ENCODE measurements at regions not wholly inside any gene's neighbourhood (a gene's known extent, or its start where the extent isn't known, plus 50 kb on each side); places are given as distances from the start of the nearest gene placed in this dataset.
"Not testable (repeated sequence)": the region's sequence is repeated elsewhere in the genome, so short reads cannot be mapped to it uniquely, and the experiment has no call there.

- DNase-seq (ENCODE audit: low spot score), result not testable (repeated sequence)
Observed at GRCh38 chr15:22519213-22519612, 60.5 kb downstream of the GOLGA6L22 start.

DNA sequence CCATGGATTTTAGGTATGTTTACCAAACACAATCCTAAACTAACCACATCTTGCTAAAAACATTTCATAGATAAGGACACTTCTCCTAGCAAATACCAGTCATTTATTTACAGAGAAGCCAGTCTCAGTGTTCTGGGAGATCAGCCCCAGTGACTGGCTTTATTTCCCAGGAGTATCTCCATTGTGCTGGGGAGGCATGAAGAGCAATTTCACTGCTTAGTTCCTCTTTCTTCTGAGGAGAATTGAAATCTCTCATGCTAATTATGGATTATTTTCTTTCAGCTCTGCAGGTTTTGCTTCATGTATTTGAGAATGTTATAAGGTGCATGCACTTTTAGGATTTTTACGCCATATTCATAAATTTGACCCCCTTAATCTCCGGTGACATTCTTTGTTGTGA is 67.8 kb downstream of the GOLGA6L22 start:
- not testable (repeated sequence) for DNase-seq (ENCODE audit: low spot score)

DNA sequence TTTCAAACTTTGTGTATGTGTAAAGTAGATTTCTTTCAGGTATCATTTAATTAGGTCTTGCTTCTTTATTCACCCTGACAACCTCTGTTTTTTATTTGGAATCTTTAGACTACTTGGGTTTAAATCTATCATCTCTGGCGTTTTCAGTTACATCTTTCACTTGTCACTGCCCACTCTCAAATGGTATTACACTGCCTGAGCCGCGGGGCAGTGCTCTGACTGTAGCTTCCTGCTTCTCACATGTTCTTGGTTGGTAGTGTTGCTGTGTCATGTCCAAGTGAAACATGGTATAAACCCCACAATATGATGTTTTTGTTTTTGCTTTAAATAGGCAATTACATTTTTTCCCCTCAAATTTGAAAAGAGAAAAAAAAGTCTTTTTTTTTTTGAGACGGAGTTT is 68.3 kb downstream of the GOLGA6L22 start:
- not testable (repeated sequence) for DNase-seq (ENCODE audit: low spot score)

GRCh38 chr15:22529200-22529599 is 70.5 kb downstream of the GOLGA6L22 start:
- not testable (repeated sequence) for DNase-seq (ENCODE audit: low spot score)

GRCh38 chr15:22559701-22560100 is 101.0 kb downstream of the GOLGA6L22 start:
- not testable (repeated sequence) for DNase-seq (ENCODE audit: low spot score)

- not testable (repeated sequence) for DNase-seq (ENCODE audit: low spot score)
Observed at GRCh38 chr15:22561716-22562115, 103.0 kb downstream of the GOLGA6L22 start.

DNA sequence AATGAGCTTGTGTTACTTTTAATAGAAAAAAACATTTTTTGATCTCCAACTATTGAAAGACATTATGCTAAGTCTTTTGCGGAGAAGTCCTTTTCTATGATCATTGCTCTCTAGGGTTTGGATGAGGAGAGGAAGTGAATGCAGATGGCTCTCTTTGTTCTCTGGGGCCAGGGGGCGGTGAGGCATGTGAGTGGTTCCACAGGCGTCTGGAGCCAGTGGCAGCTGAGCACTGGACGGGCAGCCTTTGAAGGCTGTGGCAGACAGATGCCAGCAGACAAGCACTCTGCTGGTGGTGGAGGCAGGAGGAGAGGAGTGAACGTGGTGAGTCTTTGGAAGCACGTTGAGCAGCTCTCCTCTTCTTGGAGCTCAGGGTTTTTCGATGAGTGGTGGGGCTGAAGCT is 107.8 kb downstream of the GOLGA6L22 start:
- not testable (repeated sequence) for DNase-seq (ENCODE audit: low spot score)

- DNase-seq (ENCODE audit: low spot score), result not testable (repeated sequence)
Observed at GRCh38 chr15:22569486-22569885, 110.8 kb downstream of the GOLGA6L22 start.

DNA sequence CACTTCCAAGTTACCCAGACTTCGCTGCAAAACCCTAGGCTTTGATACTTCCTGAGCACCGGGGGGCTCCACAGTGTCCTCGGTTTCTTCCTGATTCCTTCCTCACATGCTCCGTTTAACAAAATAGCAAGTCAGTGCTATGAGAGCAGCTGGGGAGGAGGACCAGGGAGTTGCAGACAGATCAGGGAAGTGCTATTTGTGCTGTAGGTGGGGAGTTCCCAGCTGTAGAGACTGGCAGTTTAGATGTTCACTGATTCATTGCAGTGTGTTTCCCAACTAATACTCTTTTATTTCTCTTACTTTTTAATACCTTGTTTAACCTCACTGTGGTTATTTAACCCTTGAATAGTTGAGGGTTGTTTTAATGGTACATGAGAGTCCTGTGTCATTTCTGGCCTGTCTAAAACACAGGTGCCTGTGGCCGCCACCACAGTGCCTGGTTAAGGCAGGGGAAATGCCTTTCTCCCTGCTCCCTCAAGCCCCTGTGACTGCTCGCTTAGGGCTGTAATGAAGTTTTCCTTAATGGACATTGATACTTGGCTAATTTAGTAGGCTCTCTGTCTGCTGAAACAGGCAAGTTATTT is 113.5 kb downstream of the GOLGA6L22 start:
- DNase-seq (ENCODE audit: low spot score), result not testable (repeated sequence)

DNA sequence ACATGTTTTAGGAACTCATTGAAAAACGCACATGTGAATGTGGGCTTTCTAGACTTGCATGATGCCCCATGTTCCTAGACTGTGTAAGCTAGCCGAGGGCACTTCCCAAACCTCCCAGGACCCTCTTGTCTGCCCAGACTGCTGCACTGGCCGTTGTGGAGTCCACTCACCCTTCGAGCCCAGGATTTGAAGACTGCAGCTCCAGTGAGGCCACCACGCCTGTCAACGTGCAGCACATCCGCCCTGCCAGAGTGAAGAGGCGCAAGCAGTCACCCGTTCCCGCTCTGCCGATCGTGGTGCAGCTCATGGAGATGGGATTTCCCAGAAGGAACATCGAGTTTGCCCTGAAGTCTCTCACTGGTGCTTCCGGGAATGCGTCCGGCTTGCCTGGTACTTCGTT is 114.1 kb downstream of the GOLGA6L22 start:
- DNase-seq (ENCODE audit: low spot score), result not testable (repeated sequence)

- not testable (repeated sequence) for DNase-seq (ENCODE audit: low spot score)
Observed at GRCh38 chr15:22577828-22578227, 119.1 kb downstream of the GOLGA6L22 start.

DNA sequence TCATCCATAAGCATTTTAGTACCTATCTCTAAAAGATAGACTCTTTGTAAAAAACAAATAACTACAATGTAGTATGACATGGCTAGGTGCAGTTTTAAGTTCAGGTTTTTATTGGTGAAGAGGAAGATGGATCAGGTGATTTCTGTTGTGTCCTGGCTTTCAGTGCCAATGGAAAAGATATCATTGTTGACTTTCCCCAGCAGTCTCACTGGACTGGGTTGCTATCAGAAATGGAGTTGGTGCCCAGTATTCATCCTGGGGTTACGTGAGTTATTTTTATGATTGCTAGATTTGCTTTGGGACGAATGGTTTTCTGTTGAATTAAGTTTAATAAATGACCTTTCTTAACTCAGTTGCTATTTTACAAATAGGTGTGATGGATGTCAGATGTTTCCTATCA is 120.5 kb downstream of the GOLGA6L22 start:
- DNase-seq (ENCODE audit: low spot score), result not testable (repeated sequence)

DNA sequence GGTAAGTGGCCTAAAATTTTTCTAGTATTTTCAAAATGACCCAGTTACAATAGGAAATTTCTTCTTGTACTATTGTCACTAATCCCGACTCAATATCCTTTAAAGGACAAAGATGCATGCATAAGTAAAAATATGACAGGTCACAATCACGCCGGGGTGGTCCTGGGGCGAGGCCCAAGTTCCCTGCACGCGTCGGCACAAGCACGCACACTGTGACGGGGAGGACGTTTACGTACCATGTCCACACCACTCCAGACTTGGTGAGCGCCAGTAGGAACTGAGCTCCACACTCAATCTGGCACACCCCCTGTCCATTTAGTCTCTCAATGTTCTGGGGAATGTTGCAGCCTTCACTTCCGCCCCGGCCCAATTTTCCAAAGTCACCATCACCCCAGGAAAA is 128.7 kb downstream of the GOLGA6L22 start:
- not testable (repeated sequence) for DNase-seq (ENCODE audit: low spot score)

GRCh38 chr15:22598552-22598951 is 139.8 kb downstream of the GOLGA6L22 start:
- not testable (repeated sequence) for DNase-seq (ENCODE audit: low spot score)

DNA sequence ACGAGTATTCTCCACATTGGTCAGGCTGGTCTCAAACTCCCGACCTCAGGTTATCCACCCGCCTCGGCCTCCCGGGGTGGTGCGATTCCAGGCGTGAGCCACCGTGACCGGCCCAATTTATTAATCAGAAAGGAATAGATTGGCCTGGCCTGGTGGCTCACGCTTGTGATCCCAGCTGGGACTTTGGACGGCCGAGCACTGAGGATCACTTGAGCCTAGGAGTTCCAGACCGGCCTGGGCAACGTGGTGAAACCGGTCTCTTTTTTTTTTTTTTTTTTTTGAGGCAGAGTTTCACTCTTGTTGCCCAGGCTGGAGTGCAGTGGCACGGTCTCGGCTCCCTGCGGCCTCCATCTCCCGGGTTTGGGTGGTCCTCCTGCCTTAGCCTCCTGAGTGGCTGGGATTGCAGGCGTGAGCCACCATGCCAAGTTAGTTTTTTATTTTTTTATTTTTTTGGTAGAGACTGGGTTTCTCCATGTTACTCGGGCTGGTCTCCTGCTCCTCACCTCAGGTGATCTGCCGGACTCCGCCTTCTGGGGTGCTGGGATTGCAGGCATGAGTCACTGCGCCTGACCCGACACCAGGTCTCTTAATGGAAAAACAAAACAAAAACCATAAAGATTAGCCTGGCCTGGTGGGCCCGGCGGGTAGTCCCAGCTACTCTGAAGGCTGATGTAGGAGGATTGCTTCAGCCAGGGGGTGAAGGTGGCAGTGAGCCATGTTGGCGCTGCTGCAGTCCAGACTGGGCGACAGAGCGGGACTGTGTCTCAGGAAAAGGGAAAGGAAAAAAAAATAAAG is 141.0 kb downstream of the GOLGA6L22 start:
- DNase-seq (ENCODE audit: low spot score), result not testable (repeated sequence)

DNA sequence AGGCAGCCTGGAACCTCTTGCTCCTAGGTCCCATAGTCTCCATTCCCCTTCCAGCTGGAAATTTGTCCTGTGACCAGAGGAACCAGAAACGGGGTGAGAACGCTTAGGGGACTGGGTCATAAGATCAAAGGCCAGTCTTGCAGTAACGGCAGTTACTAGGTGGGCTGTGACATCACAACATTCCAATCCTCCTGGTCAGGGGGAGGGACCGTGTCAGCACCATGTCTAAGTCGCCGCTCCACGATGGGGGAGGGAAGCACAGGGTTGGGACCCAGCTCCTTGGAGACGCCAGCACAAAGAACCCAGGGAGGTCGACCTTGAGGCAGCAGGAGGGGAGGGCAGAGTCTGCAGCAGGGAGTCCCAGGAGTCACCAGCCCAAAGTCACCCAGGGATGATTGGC is 158.3 kb downstream of the GOLGA6L22 start:
- DNase-seq (ENCODE audit: low spot score), result not testable (repeated sequence)

GRCh38 chr15:22631789-22632188 is 154.7 kb upstream of the NIPA1 start:
- DNase-seq (ENCODE audit: low spot score), result not testable (repeated sequence)

GRCh38 chr15:22639983-22640382 is 146.5 kb upstream of the NIPA1 start:
- not testable (repeated sequence) for DNase-seq (ENCODE audit: low spot score)

- not testable (repeated sequence) for DNase-seq (ENCODE audit: low spot score)
Observed at GRCh38 chr15:22649458-22649857, 137.0 kb upstream of the NIPA1 start.

- DNase-seq (ENCODE audit: low spot score), result not testable (repeated sequence)
Observed at GRCh38 chr15:22651179-22651578, 135.3 kb upstream of the NIPA1 start.

- peak; percentile 51 for DNase-seq (ENCODE audit: low spot score)
Observed at GRCh38 chr15:22664294-22665058, 122.0 kb upstream of the NIPA1 start.

- DNase-seq (ENCODE audit: low spot score), result not testable (repeated sequence)
Observed at GRCh38 chr15:22665059-22665702, 121.3 kb upstream of the NIPA1 start.

Data from ecto neural progenitor cell (in vitro differentiated cells).